NCI-H1105 treated with DMSO at 0.1 percent for 48 hours (cell line): ENCODE measurements at regions not wholly inside any gene's neighbourhood (a gene's known extent, or its start where the extent isn't known, plus 50 kb on each side); places are given as distances from the start of the nearest gene placed in this dataset.
"Not testable (repeated sequence)": the region's sequence is repeated elsewhere in the genome, so short reads cannot be mapped to it uniquely, and the experiment has no call there.

ENCODE experiments used
- DNase-seq: peaks from one replicate; lab custom pipeline; 2025; lab: John Stamatoyannopoulos, UW

DNA sequence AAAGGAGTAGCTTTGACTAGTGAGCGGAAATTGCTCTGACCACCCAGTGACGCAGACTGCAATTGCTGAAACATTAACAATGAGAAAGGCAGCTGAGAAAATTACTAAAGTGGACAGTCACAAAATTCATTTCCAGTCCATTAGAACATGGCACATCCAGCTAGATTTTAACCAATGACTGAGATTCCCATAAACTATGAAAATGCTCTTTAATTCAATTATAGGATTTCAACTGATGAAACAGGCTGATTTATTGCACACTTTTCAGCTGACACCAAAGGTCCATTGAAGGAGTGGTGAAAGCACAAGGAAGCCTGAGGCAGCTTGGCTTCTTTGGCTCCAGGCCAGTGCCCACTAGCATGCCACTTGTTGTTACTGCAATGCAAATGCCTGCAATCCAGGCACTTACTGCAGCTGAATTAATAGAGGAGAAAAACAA lies 933.4 kb downstream of the SLITRK6 start:
- DNase-seq = peak; percentile 76

- no peak for DNase-seq
These were observed 934.9 kb downstream of the SLITRK6 start for GRCh38 chr13:84864341-84864740.

DNA sequence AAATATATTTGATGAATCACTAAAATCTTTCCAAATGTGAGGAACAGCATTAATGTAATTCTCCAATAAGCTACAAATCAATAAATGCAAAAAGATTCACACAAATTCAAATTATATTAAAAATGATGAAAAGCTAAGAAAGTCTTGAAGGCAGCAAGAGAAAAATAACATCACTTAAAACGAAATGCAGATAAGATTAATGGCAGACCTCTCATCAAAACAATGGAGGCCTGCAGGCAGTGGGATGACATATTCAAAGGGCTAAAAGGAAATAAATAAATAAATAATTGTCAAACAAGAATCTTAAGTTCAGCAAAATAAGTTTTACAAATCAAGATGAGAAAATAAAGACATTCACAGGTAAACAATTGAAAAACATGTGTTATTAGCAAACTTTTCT lies 952.1 kb downstream of the SLITRK6 start:
- DNase-seq = no peak

DNA sequence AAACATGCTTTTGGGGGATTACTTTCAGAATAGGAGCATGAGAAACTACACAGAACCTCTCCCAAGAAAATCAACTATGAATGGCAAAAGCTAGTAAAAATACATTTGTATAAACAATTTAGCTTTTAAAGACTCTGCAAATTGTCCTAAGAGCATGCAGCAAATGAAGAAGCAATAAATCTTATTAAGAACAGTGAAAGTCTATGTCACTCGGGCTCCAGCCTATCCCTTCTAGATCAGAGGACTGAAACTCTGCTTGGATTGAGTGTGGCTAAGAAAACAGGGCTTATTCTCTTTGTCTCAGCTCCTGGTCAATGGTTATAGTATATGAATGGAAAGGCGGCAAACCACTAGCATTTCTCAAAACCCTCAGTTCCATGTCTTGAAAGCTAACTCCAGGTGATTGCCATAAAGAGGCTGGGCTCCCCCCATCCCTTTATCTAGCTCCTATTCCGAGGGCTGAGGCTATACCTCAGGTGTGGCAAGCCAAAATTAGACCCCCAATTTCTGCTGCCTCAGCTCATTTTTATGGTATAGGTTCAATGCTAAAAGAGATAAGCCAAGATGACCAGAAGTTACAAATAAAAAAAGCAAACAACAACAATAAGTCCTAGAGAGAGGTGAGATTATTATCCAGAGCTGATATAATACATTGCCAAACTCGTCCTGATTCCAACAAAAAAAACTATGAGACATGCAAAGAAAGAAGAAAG lies 953.2 kb downstream of the SLITRK6 start:
- no peak for DNase-seq

DNA sequence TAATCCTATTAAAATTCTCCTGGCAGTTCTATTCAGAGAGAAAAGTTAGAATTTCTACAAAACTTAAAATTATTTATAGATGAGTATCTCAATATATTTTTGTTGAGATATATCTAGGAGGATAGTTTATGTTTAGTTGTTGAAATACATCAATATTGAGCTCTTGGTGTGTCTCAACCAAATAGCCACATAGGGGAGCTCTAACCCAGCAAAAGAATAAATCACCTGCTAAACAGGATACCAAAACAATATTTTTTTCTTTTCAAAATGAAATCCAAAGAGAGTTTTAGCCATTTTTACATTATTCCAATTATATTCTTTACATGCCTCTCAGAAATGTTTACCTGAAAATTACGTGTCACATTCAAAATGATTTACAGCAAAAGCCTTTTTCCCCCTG lies 954.7 kb downstream of the SLITRK6 start:
- DNase-seq = peak; percentile 4

DNA sequence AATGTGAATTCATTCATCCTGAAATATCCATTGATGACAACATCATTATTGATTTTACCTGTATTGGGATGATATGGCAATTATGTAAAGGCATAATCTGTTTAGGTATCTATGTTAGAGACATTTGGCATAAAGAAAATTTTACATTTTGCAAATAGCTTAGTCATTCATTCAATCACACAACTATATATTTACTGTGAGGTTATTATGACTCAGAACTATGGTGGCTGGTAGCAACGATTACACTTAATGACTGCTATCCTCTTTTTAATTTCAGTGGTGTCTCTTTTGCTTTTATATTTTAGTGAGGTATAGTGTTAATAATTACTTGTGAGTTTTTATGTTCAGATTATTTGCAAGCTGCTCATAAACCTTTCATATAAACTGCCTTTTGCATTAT lies 955.9 kb downstream of the SLITRK6 start:
- no peak for DNase-seq

- no peak for DNase-seq
These were observed 951.9 kb upstream of the SLITRK1 start for GRCh38 chr13:84834201-84834600.

DNA sequence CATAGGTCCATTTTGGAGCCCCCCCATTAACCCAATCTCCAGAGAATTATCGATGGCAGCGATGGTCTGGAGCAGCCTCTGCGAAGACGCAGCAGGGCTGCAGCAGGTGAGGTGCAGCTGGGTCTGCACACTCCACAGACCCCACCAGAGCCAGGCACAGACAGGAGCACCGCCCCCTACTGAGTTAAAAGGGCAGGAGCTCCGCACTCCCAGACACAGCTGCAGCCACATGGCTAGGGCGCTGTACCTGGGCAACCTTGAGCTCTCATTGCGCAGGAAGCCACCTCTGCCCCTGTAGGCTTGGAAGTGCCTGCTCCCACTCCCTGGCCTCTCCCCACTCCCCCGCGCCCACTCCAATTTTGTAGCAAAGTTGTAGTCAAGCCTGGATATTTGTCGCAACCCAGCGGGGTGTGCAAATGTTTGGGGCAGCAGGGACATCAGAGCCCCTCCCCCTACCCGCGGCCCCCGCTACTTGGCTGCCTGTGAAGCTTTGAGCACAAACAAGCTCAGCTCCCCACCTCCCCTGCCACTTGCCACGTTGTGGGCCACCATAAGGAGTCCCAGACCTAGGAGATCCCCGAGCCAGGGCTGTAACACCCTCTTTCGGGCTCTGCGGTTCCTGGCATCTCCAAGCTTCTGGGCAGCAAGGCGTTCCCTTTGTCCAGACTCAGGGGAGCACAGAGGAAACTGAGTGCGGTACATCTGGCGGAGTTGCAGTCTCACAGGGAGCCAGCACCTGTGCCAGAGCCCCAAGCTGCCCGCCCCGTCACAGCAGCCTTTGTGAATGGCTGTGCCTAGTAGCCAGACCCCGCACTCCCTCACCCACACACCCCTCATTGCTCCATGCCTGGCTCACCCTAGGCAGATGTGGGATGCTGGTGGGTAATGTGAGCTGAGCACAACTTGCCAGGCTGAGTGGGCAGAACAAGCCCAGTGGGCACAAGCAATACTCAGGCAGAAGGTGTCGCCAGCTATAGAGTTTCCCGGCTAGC lies 949.7 kb upstream of the SLITRK1 start:
- no peak for DNase-seq

GRCh38 chr13:84823528-84823927 lies 941.3 kb upstream of the SLITRK1 start:
- no peak for DNase-seq

DNA sequence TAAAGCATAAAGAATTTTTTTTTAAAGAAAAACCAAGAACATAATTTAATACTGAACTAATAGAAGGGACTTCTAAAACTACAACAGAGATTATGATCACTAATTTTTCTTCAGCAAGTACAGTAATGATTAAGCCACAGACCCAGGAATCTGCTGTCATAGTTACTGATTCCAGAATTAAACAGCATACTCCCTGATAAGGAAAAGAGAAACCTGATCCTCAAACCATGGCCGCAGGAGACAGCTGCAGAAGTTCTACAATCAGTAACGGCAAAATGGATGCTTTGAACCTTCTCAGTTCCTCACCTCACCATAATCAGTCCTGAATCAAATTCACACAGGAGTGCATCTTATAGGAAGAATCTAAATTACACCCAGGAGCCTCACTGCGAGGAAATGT lies 939.0 kb upstream of the SLITRK1 start:
- DNase-seq = no peak

DNA sequence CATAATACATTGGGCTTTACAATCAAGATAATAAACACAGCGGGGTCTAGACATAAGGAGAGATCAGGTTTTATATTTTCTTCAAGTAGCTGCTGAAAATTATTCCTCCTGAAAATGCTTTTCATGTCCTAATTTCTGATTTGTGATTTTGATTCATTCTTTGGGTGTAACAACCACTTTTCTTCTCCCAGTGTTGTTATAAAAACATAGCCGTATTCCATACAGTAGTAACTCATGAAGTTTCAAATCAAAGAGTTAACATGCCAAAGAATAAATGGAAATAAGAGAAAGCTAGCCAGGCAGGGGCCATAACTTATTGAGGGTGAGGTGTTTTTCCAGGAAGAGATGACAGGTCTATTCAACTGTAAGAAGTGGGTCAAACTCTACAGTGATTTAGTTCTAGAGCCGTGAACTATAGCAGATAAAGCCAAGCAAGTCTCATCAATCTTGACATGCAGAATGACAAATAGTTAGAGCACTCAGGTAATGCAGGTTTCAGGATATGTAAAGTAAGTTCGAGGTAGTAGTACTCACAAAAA lies 934.4 kb upstream of the SLITRK1 start:
- no peak for DNase-seq

DNA sequence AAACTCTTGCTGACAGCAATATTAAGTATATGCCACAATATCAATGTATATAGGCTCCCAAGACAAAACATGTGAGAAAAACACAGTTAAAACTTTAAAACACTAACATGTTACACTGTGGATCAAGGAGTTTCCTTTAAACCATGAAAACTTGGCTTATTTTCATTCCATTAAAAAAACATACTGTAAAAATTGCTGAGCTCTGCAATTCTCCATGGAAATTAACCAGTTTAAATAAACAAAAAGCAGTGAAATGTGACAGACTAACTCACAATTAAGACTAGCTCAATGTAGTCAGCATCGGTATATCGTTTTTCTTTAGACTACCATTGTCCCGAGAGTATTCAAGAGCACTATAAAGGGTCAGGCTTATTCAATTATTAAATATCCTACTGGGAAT lies 930.5 kb upstream of the SLITRK1 start:
- DNase-seq = no peak

- DNase-seq = no peak
These were observed 929.8 kb upstream of the SLITRK1 start for GRCh38 chr13:84812078-84812477.

- no peak for DNase-seq
These were observed 928.5 kb upstream of the SLITRK1 start for GRCh38 chr13:84810781-84811180.

GRCh38 chr13:84802073-84802472 lies 919.8 kb upstream of the SLITRK1 start:
- no peak for DNase-seq

DNA sequence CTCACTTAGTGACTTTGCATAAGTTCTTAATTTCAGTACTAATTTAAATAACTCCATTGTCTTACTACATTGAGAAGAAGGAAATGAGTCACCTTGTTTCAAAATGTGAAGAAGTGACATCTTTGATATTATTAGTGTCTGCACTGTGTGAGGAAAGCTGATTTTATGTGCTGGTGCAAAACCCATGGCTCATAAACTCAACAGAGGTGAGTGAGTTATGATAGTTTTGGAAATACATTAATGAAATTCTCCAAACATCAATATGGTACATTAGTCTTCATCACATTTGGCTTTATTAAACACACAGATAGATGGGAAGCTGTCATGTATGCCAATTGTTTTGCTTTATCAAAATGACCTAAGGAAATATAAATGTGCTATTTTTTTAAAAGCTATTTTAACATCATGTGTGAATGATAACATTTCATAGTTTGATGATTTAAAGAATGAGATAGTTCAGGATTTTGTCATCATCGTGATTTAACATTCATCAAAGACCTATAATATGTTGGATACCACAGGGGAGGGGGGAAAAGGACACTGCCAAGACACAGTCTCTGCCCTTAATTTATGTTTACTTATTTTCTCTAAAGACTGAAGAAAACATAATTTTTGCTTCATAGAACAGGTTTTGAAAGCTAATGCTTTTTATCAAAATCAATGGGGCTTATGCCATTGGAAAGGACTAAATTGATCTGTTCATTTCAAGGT lies 902.3 kb upstream of the SLITRK1 start:
- no peak for DNase-seq

DNA sequence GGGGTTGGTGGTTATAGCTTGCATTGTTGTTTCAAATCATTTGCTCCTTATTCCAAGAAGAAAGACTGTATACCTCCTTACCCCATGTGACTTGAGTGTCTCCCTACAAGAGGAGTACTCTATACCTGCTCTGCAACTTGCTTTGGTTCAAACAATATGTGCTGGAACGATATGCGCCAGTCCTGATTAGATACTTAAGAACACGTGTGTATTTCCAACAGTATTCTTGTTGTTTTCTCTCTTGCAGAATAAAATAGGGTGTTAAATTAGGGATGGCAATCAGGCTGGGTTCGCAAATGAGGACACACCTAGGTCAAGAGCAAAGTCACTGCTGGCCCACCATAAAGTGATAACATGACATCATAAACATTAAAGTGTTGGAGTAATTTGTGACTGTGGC lies 895.0 kb upstream of the SLITRK1 start:
- DNase-seq = no peak

DNA sequence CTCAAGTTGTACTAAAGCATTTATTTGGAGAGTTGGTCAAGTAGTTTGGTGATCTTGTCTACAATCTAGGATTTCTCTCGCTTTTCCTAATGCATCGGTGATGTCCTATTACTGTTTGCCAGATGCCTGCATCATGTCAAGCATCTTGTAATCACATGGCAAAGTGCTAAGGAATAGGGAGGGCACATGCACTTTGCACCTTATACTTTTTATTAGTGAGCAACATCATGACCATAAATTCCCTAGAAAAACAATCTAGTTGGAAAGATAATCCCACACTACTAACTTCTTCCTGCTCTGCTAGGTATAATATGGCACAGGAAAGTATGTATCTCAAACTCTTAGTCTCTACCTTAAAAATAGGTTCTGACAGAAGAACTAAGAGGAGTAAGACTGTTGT lies 894.3 kb upstream of the SLITRK1 start:
- no peak for DNase-seq

- not testable (repeated sequence) for DNase-seq
These were observed 893.6 kb upstream of the SLITRK1 start for GRCh38 chr13:84775920-84776319.

GRCh38 chr13:84774111-84774510 lies 891.8 kb upstream of the SLITRK1 start:
- no peak for DNase-seq

DNA sequence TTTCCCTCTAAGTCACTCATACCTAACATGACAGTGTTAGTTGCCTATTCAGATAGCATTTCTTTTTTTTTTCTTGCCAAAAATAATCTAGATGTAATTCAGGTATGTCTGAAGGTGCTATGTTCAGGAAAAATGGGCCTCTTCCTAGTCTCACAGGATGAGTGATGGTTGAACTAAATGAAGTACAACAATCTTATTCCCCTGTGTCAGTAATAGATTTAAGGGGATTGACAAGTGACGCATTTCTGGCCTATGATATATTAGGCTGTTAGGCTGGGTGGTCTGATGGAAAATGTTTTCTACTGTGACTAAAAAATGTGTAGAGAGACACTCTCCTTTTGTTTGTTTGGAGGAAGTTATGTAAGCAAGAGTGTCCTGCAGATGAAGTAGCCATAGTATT lies 878.7 kb upstream of the SLITRK1 start:
- DNase-seq = no peak

DNA sequence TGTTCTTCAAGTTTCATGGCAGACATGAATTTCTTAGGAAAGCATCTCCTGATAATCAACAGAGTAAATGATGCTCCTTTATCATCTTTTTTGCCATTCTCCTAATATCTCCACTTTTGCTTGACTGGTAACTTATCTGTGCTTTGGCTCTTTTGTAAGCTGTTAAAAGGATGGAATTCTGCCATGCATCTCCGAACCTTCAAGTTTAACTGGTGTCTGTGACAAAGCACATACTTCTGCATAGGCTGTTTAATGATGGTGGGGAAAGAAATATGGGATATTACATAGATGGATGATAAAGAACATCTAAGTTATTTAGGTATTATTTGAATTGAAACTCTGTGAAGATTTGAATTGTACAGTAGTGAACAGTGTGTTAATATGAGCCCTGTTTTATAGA lies 866.9 kb upstream of the SLITRK1 start:
- DNase-seq = no peak
